ENCODE measurements at regions not wholly inside any gene's neighbourhood (a gene's known extent, or its start where the extent isn't known, plus 50 kb on each side); places are given as distances from the start of the nearest gene placed in this dataset.

DNA sequence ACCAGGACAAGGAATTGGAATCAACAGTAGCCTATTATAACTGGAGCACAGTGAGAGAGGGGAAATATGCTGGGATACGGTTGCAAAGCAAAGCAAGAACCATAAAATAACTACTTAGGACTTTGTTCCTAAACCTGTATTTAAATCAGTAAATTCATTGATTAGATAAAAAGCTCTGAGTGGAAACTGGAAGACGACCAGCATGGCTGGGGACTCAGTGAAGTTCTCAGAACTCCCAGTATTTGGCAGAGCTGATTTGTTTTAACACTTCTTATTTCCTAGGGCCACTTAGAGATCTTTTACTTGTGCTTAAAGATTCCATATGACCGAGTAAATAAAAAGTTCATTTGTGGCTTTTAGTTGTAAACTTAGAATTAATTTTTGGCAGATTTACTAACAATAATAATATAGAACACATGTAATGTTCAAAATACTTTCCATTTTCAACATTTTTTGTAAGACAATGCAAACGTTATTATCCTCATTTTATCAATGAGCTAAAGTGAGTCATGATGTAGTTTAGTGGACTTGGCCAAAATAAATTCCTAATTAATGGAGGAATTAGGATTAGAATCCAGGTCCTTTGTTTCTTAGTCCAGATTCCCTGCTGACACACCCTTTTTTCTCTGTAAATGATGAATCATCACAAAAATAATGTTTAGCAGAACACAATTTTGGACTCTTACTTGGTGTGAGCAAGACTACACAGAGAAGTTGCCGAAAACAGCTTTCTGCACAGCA lies 392.9 kb downstream of the GJA1 start:
- Histone ChIP-seq H3K27me3 (no peaks in the 10 kb centered on the region), H3K36me3 (no peaks in the 10 kb centered on the region), H3K4me3 (no peak overlapping the region), H3K27ac (no peak overlapping the region), H3K4me1 (no peaks in the 10 kb centered on the region), H3K9me3 (no peaks in the 10 kb centered on the region)
- DNase-seq: no peak
- WGBS, 5 donors: 34 to 49% (median 37%) methylated on average over 5 of the region's 5 CpGs
- intact Hi-C loops (cut with DNase I; ENCODE audit: low total_unique reads): no loop called here
- TF ChIP-seq, protein P1, sequence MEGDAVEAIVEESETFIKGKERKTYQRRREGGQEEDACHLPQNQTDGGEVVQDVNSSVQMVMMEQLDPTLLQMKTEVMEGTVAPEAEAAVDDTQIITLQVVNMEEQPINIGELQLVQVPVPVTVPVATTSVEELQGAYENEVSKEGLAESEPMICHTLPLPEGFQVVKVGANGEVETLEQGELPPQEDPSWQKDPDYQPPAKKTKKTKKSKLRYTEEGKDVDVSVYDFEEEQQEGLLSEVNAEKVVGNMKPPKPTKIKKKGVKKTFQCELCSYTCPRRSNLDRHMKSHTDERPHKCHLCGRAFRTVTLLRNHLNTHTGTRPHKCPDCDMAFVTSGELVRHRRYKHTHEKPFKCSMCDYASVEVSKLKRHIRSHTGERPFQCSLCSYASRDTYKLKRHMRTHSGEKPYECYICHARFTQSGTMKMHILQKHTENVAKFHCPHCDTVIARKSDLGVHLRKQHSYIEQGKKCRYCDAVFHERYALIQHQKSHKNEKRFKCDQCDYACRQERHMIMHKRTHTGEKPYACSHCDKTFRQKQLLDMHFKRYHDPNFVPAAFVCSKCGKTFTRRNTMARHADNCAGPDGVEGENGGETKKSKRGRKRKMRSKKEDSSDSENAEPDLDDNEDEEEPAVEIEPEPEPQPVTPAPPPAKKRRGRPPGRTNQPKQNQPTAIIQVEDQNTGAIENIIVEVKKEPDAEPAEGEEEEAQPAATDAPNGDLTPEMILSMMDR (IDR thresholded peaks at IDR 0.05): no peak
- TF ChIP-seq POLR2AphosphoS5 (IDR thresholded peaks at IDR 0.05) (no peak), POLR2A (IDR thresholded peaks at IDR 0.05) (no peak), EP300 (IDR thresholded peaks at IDR 0.05) (no peak)

DNA sequence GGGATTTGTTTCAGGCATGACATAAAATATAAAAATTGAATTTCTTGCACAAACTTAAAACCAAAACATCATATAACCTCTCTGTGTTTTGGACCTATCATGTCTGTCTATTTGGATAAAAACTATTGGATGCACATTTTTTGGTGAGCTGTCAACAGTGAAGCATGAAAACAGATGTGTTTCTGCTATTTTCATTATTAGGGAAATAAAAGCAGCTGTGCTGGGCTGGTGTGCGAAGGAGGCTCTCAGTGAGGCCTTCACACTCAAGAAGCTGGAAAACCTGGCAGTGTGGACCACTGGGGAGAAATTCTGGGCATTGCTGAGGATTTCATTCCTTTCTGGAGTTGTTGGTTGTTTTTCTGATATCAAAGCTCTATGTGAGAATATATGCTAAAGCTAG lies 395.3 kb downstream of the GJA1 start:
- WGBS, 5 donors: 69 to 85% (median 80%) methylated on average over 1 of the region's 1 CpG
- Histone ChIP-seq H3K4me3 (no peak overlapping the region), H3K27ac (no peak overlapping the region), H3K36me3 (no peaks in the 10 kb centered on the region), H3K9me3 (no peaks in the 10 kb centered on the region), H3K4me1 (no peaks in the 10 kb centered on the region), H3K27me3 (no peaks in the 10 kb centered on the region)
- intact Hi-C loops (cut with DNase I; ENCODE audit: low total_unique reads): no loop called here
- peak in 1 of 2 donors; percentile 23 for DNase-seq
- TF ChIP-seq, protein P1 (IDR thresholded peaks at IDR 0.05): no peak
- TF ChIP-seq POLR2A (IDR thresholded peaks at IDR 0.05): no peak
- TF ChIP-seq POLR2AphosphoS5 (IDR thresholded peaks at IDR 0.05): no peak
- no peak for TF ChIP-seq EP300 (IDR thresholded peaks at IDR 0.05)

DNA sequence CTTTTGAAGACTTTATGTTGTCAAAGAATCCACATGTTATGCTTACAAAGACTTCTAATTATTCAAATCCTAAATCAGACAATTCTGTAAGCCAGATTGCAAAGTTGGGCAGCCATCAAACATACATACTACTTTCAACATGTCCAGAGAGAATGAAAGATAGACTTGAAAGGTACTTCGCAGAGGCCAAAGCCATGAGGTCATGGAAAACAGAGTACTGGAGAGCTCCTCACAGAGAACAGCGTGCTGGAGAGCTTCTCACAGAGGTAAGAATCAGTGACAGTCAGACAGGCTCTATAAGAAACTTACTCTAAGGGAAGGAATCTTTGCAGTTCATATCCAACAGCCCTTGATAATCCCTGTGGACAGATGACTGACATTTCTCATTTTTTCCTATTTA lies 400.2 kb downstream of the GJA1 start:
- Histone ChIP-seq H3K27ac (no peak overlapping the region), H3K9me3 (no peaks in the 10 kb centered on the region), H3K4me3 (no peak overlapping the region), H3K4me1 (no peaks in the 10 kb centered on the region), H3K36me3 (no peaks in the 10 kb centered on the region), H3K27me3 (no peaks in the 10 kb centered on the region)
- WGBS, 5 donors: 78 to 92% (median 90%) methylated on average over 2 of the region's 2 CpGs
- intact Hi-C loops (cut with DNase I; ENCODE audit: low total_unique reads): no loop called here
- TF ChIP-seq, protein P1 (IDR thresholded peaks at IDR 0.05): no peak
- TF ChIP-seq EP300 (IDR thresholded peaks at IDR 0.05) (no peak), POLR2A (IDR thresholded peaks at IDR 0.05) (no peak), POLR2AphosphoS5 (IDR thresholded peaks at IDR 0.05) (no peak)
- DNase-seq: peak in 1 of 2 donors; percentile 17

- no peak for DNase-seq
- Histone ChIP-seq H3K36me3 (no peaks in the 10 kb centered on the region), H3K4me1 (no peaks in the 10 kb centered on the region), H3K9me3 (no peaks in the 10 kb centered on the region), H3K4me3 (no peak overlapping the region), H3K27me3 (no peaks in the 10 kb centered on the region), H3K27ac (no peak overlapping the region)
- intact Hi-C loops (cut with DNase I; ENCODE audit: low total_unique reads): no loop called here
- TF ChIP-seq POLR2AphosphoS5 (IDR thresholded peaks at IDR 0.05) (no peak), POLR2A (IDR thresholded peaks at IDR 0.05) (no peak), EP300 (IDR thresholded peaks at IDR 0.05) (no peak)
- TF ChIP-seq, protein P1 (IDR thresholded peaks at IDR 0.05): no peak
- WGBS, 5 donors: 80 to 88% (median 81%) methylated on average over 4 of the region's 4 CpGs
Observed at GRCh38 chr6:121837545-121838229, 402.2 kb downstream of the GJA1 start.

All from stomach (tissue), 8 donors.